HCT116 (cell line): ENCODE measurements at regions not wholly inside any gene's neighbourhood (a gene's known extent, or its start where the extent isn't known, plus 50 kb on each side); places are given as distances from the start of the nearest gene placed in this dataset.

Source experiments
- ATAC-seq: fragments of 200-7000 bp; cut with Tn5 transposase; 2 replicates; pipeline ENCODE4 v1.9.1; 2020; ENCODE audit warnings: mild to moderate bottlenecking, moderate library complexity
- BruUV-seq: library from RNA; stranded (reverse); fragments of 400-500 nt; replicated peaks from 2 replicates; lab custom pipeline; 2021; lab: Mats Ljungman, UMichigan
- CTCF ChIA-PET: fragments of 300-600 bp; sonication (Branson Sonifier 250); formaldehyde crosslinking; loops from one replicate; lab custom pipeline; 2021; ENCODE audit warnings: antibody characterized with exemption; lab: Charles Lee
- POLR2A ChIA-PET: fragments of 300-600, 350-600 bp; sonication (Branson Sonifier 250); formaldehyde crosslinking; loops from one replicate; lab custom pipeline; 2021; ENCODE audit warnings: antibody characterized with exemption; lab: Charles Lee
- RAD21 ChIA-PET, 2 experiments: fragments of 300-600 bp; sonication (Branson Sonifier 250); formaldehyde crosslinking; loops; one replicate each; lab custom pipeline; 2023; ENCODE audit warnings: low total read pairs in 2 of 2; ENCODE audit not compliant: uncharacterized antibody in 2 of 2, unreplicated experiment in 2 of 2, low non-redundant PET in 1 of 2; lab: Charles Lee
- DNase-seq: peaks from one replicate; pipeline ENCODE4 v3.0.0-alpha.2; 2010; ENCODE audit warnings: low read depth, low spot score
- H2AFZ ChIP-seq: fragments of 200-600 bp; shearing (Covaris generic), sonication (generic); 2 replicates; pipeline ENCODE4 v1.6.1; 2017; ENCODE audit warnings: low read depth, mixed run types, mixed read lengths, antibody characterized with exemption, low read length; ENCODE audit not compliant: poor library complexity, severe bottlenecking
- H3K27ac ChIP-seq: 2 replicates; pipeline ENCODE4 v1.5.1; 2012; ENCODE audit warnings: low read depth, low read length
- H3K27me3 ChIP-seq: fragments of 200-600 bp; sonication (generic); 2 replicates; pipeline ENCODE4 v1.6.1; 2016; ENCODE audit warnings: mixed run types, low read length, mixed read lengths; ENCODE audit not compliant: insufficient read depth
- H3K36me3 ChIP-seq, 2 experiments: fragments of 200-500 bp in 1 of 2; fragments of 200-600 bp in 1 of 2; sonication (Bioruptor generic) in 1 of 2; sonication (generic) in 1 of 2; 2 replicates each; pipeline versions ENCODE4 v1.5.1 to v1.6.1; 2014 to 2016; ENCODE audit warnings: low read length in 2 of 2, inconsistent platforms in 1 of 2, mixed read lengths in 1 of 2, mixed run types in 1 of 2; ENCODE audit not compliant: insufficient read depth in 2 of 2, control insufficient read depth in 1 of 2
- H3K4me1 ChIP-seq, 2 experiments: fragments of 200-600 bp in 1 of 2; sonication (generic) in 1 of 2; 2 replicates each; pipeline versions ENCODE4 v1.5.1 to v1.6.1; 2012 to 2017; ENCODE audit warnings: low read length in 2 of 2, inconsistent platforms in 1 of 2, mild to moderate bottlenecking in 1 of 2, mixed read lengths in 1 of 2, mixed run types in 1 of 2, moderate library complexity in 1 of 2; ENCODE audit not compliant: insufficient read depth in 2 of 2, control insufficient read depth in 1 of 2
- H3K4me2 ChIP-seq: fragments of 200-600 bp; sonication (generic); 2 replicates; pipeline ENCODE4 v1.6.1; 2017; ENCODE audit warnings: mixed run types, low read length, mixed read lengths
- H3K4me3 ChIP-seq, 2 experiments: fragments of 200-600 bp in 1 of 2; sonication (generic) in 1 of 2; replicated peaks in 1 of 2; 2 replicates each; pipeline ENCODE4 v1.5.1; 2011 to 2016; ENCODE audit warnings: low read length in 2 of 2, control low read depth in 1 of 2, low read depth in 1 of 2, mild to moderate bottlenecking in 1 of 2, mixed read lengths in 1 of 2, mixed run types in 1 of 2
- H3K79me2 ChIP-seq: fragments of 200-600 bp; sonication (generic); 2 replicates; pipeline ENCODE4 v1.6.1; 2017; ENCODE audit warnings: mild to moderate bottlenecking, mixed run types, low read length, moderate library complexity, mixed read lengths; ENCODE audit not compliant: insufficient read depth
- H3K9ac ChIP-seq: fragments of 200-600 bp; sonication (generic); 2 replicates; pipeline ENCODE4 v1.6.1; 2016; ENCODE audit warnings: low read length, mixed read lengths
- H3K9me2 ChIP-seq: fragments of 200-600 bp; sonication (generic), shearing (Covaris generic); 2 replicates; pipeline ENCODE4 v1.6.1; 2017; ENCODE audit warnings: mixed run types, mild to moderate bottlenecking, moderate library complexity; ENCODE audit not compliant: insufficient read depth
- H3K9me3 ChIP-seq, 2 experiments: fragments of 200-500 bp in 1 of 2; fragments of 200-600 bp in 1 of 2; sonication (Bioruptor generic) in 1 of 2; sonication (generic) in 1 of 2; 2 replicates each; pipeline ENCODE4 v1.6.1; 2014 to 2017; ENCODE audit warnings: low read length in 2 of 2, mixed read lengths in 2 of 2, inconsistent platforms in 1 of 2, low read depth in 1 of 2, mild to moderate bottlenecking in 1 of 2, mixed run types in 1 of 2, moderate library complexity in 1 of 2; ENCODE audit not compliant: control insufficient read depth in 1 of 2, insufficient read depth in 1 of 2
- H4K20me1 ChIP-seq: fragments of 200-600 bp; sonication (generic), shearing (Covaris generic); 2 replicates; pipeline ENCODE4 v1.6.1; 2017; ENCODE audit warnings: mixed run types, mild to moderate bottlenecking, moderate library complexity; ENCODE audit not compliant: insufficient read depth
- CBX3 ChIP-seq: IDR thresholded peaks from 2 replicates; pipeline ENCODE4 v1.6.1; 2012; ENCODE audit warnings: low read depth
- CEBPB ChIP-seq: IDR thresholded peaks from 2 replicates; pipeline ENCODE4 v1.6.1; 2012; ENCODE audit warnings: low read depth
- ELF1 ChIP-seq: IDR thresholded peaks from 2 replicates; pipeline ENCODE4 v1.6.1; 2012; ENCODE audit warnings: low read depth, borderline replicate concordance
- EZH2phosphoT487 ChIP-seq: fragments of 200-600 bp; IDR thresholded peaks from 2 replicates; pipeline ENCODE4 v1.6.1; 2018; ENCODE audit warnings: antibody characterized with exemption, borderline replicate concordance
- FOSL1 ChIP-seq: IDR thresholded peaks from 2 replicates; pipeline ENCODE4 v1.6.1; 2012; ENCODE audit warnings: low read depth
- JUND ChIP-seq: IDR thresholded peaks from 2 replicates; pipeline ENCODE4 v1.6.1; 2012
- SIN3A ChIP-seq: IDR thresholded peaks from 2 replicates; pipeline ENCODE4 v1.6.1; 2012; ENCODE audit warnings: low read depth
- SRF ChIP-seq: IDR thresholded peaks from 2 replicates; pipeline ENCODE4 v1.6.1; 2012; ENCODE audit warnings: low read depth
- YY1 ChIP-seq: IDR thresholded peaks from 2 replicates; pipeline ENCODE4 v1.6.1; 2011; ENCODE audit warnings: low read length, low read depth, moderate library complexity, mild to moderate bottlenecking; ENCODE audit not compliant: insufficient replicate concordance; ENCODE audit errors: extremely low read depth
- ZFX ChIP-seq: fragments of 450-650 bp; IDR thresholded peaks from 2 replicates; pipeline ENCODE4 v1.6.1; 2017
- ZNF274 ChIP-seq: fragments of 200-500 bp; sonication (Bioruptor generic); IDR thresholded peaks from 2 replicates; pipeline ENCODE4 v1.6.1; 2014; ENCODE audit warnings: mild to moderate bottlenecking, low read depth, low read length, inconsistent platforms
- intact Hi-C: fragments of 100-400 bp; cut with micrococcal nuclease; formaldehyde crosslinking; loops from 2 replicates; pipeline ENCODE4 v1.10.0; 2022
- TF ChIP-seq, protein P1 (sequence below): IDR thresholded peaks from 2 replicates; pipeline ENCODE4 v1.6.1; 2012
- TF ChIP-seq, protein P2 (sequence below): IDR thresholded peaks from 2 replicates; pipeline ENCODE4 v1.6.1; 2012
- TF ChIP-seq, protein P3 (sequence below): IDR thresholded peaks from 2 replicates; pipeline ENCODE4 v1.6.1; 2012; ENCODE audit warnings: low read depth

DNA sequence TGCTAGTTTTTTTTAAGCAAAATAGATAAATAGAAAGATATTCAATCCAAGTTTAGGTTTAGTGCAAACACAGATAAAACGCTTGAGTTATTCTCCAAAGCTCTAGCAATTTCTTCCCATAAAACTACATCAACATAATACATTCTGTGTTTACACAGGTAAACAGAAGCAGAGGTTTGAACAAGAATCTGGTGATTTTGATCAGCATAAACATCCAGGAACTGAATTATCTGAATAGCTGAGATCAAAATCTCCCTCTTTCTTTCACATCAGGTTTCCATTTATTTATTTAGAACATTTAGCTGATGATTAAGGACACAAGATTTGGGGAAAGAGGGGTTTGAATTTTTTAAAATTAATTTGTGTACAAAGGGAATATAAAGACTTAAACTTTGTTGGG, 1564.6 kb downstream of the MRPL39 start:
- H3K36me3 ChIP-seq = no peaks in the 10 kb centered on the region
- H4K20me1 ChIP-seq = no peaks in the 10 kb centered on the region
- no peaks in the 10 kb centered on the region for H3K4me1 ChIP-seq
- ChIA-PET POLR2A (no interaction called here), RAD21 (no interaction called here)
- TF ChIP-seq ZNF274 = no peak
- TF ChIP-seq ELF1 = no peak
- TF ChIP-seq EZH2phosphoT487 = no peak
- TF ChIP-seq, all 23 proteins: peak for 0
- no peak overlapping the region for H3K4me2 ChIP-seq
- CTCF ChIA-PET = no interaction called here
- intact Hi-C loops = no loop called here
- H3K9me3 ChIP-seq = peaks cover 10 to 17% of the 10 kb centered on the region in 2 experiments; a peak in 2 of 4 replicates
- no TSS peak for BruUV-seq
- no peak overlapping the region for H3K4me3 ChIP-seq
- H2AFZ ChIP-seq = no peak overlapping the region
- DNase-seq = no peak
- H3K79me2 ChIP-seq = no peaks in the 10 kb centered on the region
- no peak overlapping the region for H3K27ac ChIP-seq
- no peak overlapping the region for H3K9ac ChIP-seq
- H3K9me2 ChIP-seq = no peaks in the 10 kb centered on the region
- no peak for ATAC-seq
- no peaks in the 10 kb centered on the region for H3K27me3 ChIP-seq

DNA sequence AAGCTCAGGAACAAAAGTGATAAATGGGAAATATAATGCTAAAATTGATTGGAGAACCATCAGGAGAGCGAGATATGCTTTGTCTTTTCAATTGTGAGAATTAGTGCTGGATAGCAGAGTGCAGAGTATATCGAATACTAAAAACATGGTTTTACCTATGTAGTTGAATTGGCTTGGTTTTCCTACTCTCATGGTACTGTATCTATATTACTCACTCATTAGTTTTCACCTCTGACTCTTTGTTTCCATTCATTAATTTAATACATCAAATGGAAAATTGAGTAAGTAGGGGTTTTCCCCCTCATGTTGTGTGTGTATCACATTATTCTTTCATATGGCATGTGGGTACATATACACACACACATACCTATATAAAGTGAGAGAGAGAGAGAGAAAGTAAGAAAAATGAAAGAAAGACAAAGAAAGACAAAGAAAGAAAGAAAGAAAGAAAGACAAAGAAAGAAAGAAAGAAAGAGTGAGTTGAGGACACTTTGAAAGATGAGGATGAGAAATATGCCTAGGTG, 1574.5 kb downstream of the MRPL39 start:
- H3K27ac ChIP-seq = no peak overlapping the region
- H3K27me3 ChIP-seq = no peaks in the 10 kb centered on the region
- ATAC-seq (no peak), DNase-seq (no peak)
- ChIA-PET CTCF (no interaction called here), POLR2A (no interaction called here), RAD21 (no interaction called here)
- no peak overlapping the region for H3K4me2 ChIP-seq
- intact Hi-C loops = no loop called here
- no peak for TF ChIP-seq ZFX
- TF ChIP-seq, protein P1, sequence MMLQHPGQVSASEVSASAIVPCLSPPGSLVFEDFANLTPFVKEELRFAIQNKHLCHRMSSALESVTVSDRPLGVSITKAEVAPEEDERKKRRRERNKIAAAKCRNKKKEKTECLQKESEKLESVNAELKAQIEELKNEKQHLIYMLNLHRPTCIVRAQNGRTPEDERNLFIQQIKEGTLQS = no peak
- no peak for TF ChIP-seq SRF
- no peak for TF ChIP-seq JUND
- no peak for TF ChIP-seq EZH2phosphoT487
- TF ChIP-seq ZNF274 = no peak
- TF ChIP-seq FOSL1 = no peak
- TF ChIP-seq, protein P2, sequence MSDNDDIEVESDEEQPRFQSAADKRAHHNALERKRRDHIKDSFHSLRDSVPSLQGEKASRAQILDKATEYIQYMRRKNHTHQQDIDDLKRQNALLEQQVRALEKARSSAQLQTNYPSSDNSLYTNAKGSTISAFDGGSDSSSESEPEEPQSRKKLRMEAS = no peak
- no peak for TF ChIP-seq SIN3A
- no peak for TF ChIP-seq CBX3
- no peak for TF ChIP-seq CEBPB
- TF ChIP-seq, protein P3, sequence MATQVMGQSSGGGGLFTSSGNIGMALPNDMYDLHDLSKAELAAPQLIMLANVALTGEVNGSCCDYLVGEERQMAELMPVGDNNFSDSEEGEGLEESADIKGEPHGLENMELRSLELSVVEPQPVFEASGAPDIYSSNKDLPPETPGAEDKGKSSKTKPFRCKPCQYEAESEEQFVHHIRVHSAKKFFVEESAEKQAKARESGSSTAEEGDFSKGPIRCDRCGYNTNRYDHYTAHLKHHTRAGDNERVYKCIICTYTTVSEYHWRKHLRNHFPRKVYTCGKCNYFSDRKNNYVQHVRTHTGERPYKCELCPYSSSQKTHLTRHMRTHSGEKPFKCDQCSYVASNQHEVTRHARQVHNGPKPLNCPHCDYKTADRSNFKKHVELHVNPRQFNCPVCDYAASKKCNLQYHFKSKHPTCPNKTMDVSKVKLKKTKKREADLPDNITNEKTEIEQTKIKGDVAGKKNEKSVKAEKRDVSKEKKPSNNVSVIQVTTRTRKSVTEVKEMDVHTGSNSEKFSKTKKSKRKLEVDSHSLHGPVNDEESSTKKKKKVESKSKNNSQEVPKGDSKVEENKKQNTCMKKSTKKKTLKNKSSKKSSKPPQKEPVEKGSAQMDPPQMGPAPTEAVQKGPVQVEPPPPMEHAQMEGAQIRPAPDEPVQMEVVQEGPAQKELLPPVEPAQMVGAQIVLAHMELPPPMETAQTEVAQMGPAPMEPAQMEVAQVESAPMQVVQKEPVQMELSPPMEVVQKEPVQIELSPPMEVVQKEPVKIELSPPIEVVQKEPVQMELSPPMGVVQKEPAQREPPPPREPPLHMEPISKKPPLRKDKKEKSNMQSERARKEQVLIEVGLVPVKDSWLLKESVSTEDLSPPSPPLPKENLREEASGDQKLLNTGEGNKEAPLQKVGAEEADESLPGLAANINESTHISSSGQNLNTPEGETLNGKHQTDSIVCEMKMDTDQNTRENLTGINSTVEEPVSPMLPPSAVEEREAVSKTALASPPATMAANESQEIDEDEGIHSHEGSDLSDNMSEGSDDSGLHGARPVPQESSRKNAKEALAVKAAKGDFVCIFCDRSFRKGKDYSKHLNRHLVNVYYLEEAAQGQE = no peak
- no peak for TF ChIP-seq YY1
- no peaks in the 10 kb centered on the region for H3K36me3 ChIP-seq
- H3K9me2 ChIP-seq = no peaks in the 10 kb centered on the region
- BruUV-seq = no TSS peak
- no peak overlapping the region for H3K9ac ChIP-seq
- no peaks in the 10 kb centered on the region for H3K4me1 ChIP-seq
- no peaks in the 10 kb centered on the region for H3K79me2 ChIP-seq
- H4K20me1 ChIP-seq = no peaks in the 10 kb centered on the region
- H2AFZ ChIP-seq = no peak overlapping the region
- no peak overlapping the region for H3K4me3 ChIP-seq
- peaks cover 7 to 18% of the 10 kb centered on the region in 2 experiments; a peak in 2 of 4 replicates for H3K9me3 ChIP-seq
